GM13976 (cell line): ENCODE measurements at regions not wholly inside any gene's neighbourhood (a gene's known extent, or its start where the extent isn't known, plus 50 kb on each side); places are given as distances from the start of the nearest gene placed in this dataset.

Experiments used
- DNase-seq: peaks from one replicate; pipeline ENCODE4 v3.0.0; 2012; ENCODE audit warnings: low spot score
- in situ Hi-C: fragments of 300-500 bp; cut with MboI; formaldehyde crosslinking; loops from one replicate; pipeline ENCODE4 v1.12.0; 2022; ENCODE audit warnings: low sequenced_read_pairs, mixed read lengths, inconsistent platforms; ENCODE audit not compliant: unreplicated experiment
- TF ChIP-seq, protein P1 (sequence below): IDR thresholded peaks from 2 replicates; pipeline ENCODE4 v1.5.1; 2012; ENCODE audit warnings: borderline replicate concordance, mild to moderate bottlenecking; ENCODE audit not compliant: insufficient read depth; ENCODE audit errors: extremely low read depth, missing control alignments, control extremely low read depth

DNA sequence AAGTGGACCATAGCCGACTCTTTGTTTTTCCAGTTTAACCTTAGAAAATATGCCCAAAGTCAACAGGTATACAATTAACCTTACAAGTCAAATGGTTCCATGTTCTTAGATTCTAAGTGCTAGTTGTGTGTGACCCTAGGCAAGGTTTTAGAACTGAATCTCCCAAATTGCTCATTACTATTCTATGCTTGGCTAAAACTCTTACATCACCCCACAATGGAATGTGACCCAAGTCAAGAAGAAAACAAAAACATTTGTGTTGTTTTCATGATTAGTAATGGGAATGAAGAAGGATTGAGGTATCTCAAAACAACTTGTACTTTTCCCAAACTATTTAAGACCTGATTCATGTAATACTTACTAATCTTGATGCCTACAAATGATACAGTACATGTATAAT is 159.2 kb downstream of the ARRDC3 start:
- TF ChIP-seq, protein P1, sequence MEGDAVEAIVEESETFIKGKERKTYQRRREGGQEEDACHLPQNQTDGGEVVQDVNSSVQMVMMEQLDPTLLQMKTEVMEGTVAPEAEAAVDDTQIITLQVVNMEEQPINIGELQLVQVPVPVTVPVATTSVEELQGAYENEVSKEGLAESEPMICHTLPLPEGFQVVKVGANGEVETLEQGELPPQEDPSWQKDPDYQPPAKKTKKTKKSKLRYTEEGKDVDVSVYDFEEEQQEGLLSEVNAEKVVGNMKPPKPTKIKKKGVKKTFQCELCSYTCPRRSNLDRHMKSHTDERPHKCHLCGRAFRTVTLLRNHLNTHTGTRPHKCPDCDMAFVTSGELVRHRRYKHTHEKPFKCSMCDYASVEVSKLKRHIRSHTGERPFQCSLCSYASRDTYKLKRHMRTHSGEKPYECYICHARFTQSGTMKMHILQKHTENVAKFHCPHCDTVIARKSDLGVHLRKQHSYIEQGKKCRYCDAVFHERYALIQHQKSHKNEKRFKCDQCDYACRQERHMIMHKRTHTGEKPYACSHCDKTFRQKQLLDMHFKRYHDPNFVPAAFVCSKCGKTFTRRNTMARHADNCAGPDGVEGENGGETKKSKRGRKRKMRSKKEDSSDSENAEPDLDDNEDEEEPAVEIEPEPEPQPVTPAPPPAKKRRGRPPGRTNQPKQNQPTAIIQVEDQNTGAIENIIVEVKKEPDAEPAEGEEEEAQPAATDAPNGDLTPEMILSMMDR = no peak
- in situ Hi-C loops = loop anchor here (10.0 kb wide), 2 partner anchors 119 to 161 kb away; partner anchors contain the start of gene ARRDC3
- no peak for DNase-seq

DNA sequence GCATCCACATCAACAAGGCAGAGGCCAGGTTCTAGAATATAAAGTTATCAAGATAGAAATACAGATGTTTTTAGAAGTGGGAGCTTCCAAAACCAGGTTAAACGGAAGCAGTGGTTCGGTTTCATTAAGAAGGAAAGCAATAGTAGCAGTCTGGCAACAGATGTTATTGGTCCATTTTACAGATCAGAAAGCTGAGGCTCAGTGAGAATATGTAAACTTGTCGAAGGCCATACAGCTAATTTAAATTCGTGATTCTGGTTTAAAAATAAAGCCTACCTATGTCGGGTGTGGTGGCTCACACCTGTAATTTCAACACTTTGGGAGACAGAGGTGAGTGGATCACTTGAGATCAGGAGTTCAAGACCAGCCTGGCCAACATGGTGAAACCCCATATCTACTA is 160.6 kb downstream of the ARRDC3 start:
- no peak for DNase-seq
- in situ Hi-C loops = loop anchor here (10.0 kb wide), 2 partner anchors 118 to 162 kb away; partner anchors contain the start of gene ARRDC3
- TF ChIP-seq, protein P1 = no peak

DNA sequence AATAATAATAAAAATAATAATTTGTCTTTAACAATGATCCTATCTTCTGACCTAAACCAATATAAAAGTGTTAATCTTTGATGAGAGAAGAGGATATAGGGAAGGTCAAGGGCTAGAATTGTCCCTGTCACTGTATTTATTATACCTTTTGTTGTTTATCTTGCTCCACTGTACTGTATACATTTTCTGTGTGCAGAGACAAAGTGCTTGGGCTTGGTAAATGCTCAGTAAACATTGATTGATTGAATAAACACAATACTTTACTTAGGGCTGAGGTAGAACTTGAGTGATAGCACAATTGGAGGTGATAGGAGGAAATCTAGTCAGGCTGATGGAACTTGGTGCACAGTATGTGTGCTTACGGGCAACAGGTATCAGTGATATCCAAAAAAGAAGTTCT is 161.2 kb downstream of the ARRDC3 start:
- no peak for DNase-seq
- in situ Hi-C loops = loop anchor here (10.0 kb wide), 2 partner anchors 117 to 163 kb away; partner anchors contain the start of gene ARRDC3
- TF ChIP-seq, protein P1 = no peak

DNA sequence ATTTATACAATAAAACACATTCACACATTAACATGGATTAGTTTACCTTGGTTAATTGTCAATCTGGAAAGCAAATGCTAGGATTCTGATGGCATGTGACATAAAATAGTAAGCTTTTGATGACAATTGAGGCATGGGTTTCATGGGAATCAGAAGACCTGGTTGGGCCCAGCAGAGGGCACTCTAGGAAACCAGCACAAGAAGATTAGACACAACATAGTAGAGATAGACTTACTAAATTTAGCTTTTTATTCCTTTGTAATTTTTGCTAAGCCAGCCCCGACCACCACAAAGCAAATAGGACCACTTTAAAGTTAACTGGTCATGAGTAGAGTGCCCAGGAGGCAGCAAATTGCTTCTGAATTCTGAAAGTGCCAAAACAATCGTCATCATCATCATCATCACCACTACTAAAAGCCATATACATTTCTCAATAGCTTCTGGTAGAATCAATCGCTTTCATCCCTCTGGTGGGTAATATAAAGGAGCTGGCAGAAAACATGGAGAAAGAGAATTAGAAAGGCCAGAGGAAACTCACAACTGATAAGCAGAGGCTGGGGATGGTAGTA is 163.2 kb downstream of the ARRDC3 start:
- DNase-seq = peak; percentile 36
- TF ChIP-seq, protein P1 = peak; percentile 18
- in situ Hi-C loops = loop anchor here (10.0 kb wide), 2 partner anchors 115 to 165 kb away; partner anchors contain the start of gene ARRDC3

DNA sequence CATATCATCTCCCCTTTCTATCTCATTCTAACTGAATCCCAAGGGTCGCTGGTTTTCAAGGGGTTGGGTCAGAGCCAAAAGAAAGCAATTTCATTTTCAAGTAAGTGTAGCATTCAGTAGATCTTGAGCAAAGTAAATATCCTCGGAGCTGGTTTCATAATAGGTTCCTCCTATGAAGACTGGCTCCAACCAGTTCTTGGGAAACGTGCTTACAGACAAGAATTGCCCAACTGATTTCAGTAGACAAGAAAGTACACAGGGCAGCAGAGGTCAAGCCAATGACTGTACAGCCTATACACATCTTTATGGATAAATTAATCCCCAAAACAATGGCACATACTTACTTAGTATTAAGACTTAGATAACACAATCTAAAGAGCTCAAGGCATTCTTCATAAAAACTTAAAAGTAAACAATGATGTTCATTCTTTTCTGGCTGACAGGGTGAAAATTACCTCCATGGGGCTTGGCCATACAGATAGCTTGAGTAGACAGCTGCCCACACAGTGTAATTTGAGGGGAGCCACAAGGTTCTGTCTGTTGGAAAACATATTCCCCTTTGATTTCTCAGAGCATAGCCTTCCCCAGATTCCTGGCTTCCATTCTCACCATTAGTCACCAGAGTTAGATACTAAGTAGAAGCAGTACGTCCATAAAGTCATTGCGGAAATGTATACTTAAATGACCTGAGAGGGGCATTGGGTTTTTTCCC is 163.9 kb downstream of the ARRDC3 start:
- DNase-seq = no peak
- in situ Hi-C loops = no loop called here
- TF ChIP-seq, protein P1 = no peak

DNA sequence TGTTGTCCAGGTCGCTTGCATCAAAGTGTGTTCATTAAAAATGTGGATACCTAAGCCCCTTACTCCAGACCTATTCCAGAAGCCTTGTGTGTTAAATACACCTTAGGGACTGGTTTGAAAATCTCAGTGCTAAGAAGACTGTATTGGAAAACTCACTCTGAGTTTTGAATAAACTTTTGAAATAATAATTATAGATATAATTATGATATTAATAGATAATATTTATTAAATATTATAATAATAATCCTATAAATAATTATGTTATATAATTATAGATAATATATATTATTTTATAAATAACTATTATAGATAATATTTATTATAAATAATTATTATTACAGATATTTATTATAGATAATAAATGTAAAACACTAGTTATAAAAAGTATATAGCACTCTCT is 165.3 kb downstream of the ARRDC3 start:
- no peak for DNase-seq
- TF ChIP-seq, protein P1 = no peak
- in situ Hi-C loops = no loop called here
